Iris pigment epithelial cell (primary cell): ENCODE measurements at regions not wholly inside any gene's neighbourhood (a gene's known extent, or its start where the extent isn't known, plus 50 kb on each side); places are given as distances from the start of the nearest gene placed in this dataset.
A peak's percentile ranks its signal among the peaks of the same experiment; 100 is the strongest.

Source experiments
- DNase-seq: peaks from one replicate; pipeline ENCODE4 v3.0.0-alpha.2; 2011; ENCODE audit warnings: low read depth

DNA sequence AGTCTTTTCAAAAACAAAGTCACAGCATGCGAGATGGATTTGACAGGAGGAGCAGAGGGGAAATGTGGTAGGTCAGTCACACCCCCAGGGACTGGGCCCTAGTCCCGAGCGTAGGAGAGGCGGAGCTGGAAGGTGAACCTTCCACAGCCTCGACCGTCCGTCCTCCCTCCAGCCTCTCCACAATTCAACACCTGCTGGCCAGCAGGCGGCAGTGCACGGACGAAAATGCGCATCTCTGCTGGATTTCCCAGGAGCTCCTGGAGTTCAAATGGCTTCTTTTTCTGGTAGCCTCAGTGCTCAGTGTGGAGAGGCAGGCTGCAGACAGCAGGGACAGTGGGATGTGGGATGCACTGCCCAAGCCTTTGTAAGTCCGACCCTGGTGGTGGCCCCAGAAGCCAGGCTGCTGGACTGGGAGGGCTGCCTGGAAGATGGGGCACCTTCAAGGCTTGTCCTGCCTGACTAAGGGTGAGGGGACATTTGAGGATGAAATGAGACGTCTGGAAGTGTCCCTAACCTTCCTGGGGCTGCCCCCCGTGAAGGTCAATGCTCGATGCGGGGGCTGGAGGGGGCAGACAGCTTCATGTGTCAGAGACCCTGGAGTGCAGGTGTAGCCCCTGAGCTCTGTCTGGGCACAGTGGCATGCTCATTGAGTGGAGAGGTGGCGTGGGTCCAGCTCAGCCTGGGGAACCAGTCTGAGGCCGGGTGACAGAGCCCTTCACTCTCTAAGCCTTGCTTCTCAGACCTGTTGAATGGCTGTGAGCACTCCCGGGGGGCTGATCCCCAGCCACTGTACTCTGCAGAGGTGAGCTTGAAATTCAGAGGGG, 189.5 kb downstream of the TFCP2L1 start:
- DNase-seq, result peak; percentile 77

DNA sequence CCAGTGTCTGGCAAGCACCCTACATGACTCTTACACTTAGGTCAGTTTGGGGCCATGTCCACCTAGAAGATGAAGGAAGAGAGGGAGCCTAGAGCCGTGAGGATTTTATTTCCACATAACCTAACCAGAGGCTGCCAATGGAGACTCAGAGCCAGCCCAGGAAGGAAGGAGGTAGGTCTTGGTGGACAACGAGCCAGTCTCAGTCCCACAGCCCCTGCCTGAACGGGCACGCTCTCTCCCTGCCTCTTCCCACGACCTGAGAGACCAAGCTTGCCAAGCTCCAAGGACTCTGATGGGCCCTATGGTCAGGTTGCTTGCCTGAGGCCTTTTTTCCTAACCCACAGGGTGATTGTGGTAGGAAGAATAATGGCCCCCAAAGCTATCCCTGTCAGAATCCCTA, 188.4 kb downstream of the TFCP2L1 start:
- no peak for DNase-seq

DNA sequence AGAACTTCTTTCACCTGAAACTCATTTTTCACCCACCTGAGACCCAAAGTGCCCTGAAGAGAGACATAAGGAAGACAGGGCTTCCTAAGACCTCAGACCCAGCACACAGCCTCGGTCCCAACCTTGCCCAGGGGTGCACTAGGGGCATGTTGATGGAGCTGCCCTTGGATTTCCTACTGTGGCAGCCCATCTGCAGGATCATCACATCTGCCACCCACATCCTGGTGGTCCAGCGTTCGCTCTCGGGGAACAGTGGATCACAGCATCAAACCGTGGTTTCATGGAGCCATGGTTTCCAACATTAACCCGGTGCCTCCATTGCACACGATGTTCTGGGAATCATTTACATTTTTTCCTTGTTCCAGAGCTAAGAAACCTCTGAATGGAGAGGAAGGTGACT, 186.4 kb downstream of the TFCP2L1 start:
- no peak for DNase-seq

DNA sequence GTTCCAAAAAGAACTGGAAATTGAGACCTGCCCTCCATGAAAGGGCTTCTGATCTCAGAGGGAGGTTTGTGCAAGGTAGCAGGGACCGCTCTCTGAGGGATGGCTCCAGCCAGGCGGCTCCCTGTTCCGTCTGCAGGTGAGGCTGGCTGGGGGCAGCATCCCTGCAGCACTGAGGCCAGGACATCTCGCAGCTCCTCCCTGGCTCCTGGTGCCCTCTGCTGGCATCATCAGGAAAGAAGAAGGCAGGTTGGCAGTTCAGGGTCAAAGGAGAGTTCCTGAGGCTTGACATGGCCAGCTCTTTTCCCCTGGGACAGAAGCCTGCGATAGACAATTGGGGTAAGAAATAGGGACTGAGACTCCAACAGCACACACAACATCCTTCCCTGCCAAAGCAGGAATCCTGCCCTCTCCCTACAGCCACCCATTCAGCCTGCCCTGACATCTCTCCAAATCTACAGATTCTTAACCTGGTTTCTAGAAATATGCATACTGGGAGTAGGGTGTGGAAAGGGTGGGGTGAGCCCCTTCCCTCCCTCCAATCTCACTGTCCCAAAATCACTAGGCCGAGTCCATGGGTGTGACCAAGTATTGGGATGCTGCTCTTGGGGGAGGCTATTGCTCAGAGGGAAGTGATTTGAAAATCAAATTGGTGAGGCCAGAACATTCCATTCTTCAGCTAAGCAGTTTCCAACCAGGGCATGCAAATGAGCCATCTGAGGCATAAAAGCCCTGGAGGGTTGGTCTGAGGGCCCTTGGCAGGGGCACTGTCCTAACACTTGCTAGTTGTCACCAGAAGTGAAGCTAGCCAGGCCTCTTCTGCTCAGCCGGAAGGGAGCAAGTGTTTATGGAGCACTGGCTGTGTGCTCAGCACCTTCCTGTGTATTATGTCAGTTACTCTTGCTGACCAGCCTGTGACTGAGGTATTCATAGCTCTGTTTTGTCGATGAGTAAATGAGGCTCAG, 185.4 kb downstream of the TFCP2L1 start:
- no peak for DNase-seq

DNA sequence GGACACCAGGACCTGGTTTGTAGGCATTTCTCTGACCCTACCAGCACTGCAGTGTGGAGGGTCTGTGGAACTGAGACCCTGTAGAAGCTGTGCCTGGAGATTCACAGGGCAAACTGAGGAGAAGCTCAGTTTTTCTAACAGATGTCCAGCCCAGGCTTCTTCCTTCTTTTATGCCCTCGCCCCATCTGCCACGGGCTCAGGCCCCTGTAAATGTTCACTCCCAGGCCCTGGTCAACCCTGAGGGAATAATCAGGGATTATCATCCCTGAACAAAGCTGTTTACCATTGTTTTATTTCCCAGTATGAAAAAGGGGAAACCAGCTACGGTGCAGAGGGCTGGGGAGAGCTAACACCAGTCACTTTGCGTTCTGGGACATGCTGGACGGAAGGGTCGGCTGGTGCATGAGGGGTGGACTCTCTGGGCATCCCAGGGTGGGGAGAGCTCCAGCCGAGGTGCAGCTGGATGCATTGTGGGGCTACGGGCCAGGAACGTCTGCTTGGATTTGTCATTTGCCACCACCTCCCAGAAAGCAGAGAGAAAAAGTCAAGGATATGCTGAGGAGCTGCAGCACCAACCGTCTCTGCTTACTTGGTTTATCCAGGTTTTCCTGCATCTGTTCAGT, 183.8 kb downstream of the TFCP2L1 start:
- DNase-seq, result no peak

DNA sequence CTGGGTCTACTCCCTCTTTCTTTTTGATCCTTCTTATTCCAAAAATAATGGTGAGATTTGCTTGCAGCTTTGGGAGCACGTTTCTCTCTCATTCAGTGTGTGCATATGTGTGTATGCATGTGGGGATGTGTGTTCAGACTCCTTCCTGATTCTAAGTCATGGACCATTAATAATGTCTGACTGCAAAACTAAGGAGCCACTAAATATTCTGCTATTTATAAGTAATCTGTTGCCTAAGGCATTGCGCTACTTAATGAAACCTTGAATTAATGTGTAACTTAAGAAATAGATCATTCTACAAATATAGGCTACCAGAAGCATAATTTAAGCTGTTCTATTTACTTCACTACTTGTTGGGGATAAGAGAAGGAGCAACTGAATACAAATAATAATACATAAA, 182.1 kb downstream of the TFCP2L1 start:
- no peak for DNase-seq

DNA sequence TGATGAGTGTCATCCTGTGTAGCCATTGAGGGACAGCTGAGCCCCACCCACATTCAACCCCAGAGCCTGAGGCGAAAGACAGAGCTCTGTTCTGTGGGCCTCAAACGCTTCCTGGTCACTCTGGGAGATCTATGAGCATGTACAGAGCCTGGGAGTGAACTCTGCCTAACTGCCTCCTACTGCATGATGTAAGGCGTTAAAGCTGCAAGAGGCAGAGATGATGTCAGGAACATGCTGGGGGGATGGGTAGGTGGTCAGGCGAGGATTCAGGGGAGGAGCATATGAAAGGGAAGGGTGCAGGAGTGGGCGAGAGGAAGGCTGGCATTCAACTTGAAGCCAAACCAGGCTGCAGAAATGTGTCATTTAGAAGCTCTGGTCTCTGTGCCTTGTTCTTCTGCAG, 181.0 kb downstream of the TFCP2L1 start:
- no peak for DNase-seq

DNA sequence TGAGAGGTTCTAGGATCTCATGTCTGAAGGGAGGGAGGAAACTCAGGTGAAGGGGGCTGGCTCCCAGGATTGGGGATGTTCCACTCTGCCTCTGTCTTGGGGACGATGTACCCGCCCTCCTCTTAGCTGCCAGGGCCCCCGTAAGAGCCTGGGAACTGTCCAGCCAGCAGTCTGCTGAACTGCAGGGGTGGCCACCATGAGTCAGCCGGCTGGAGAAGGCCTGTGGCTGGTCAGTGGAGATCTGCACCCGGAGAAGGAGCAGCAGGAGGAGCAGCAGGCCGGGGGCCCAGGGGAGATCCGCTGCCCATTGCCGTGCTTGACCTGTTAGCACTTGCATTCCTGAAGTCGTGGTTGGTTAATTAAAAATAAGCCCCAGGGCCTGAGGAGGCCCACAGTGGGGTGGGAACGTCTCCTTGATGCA, 180.3 kb downstream of the TFCP2L1 start:
- peak; percentile 38 for DNase-seq

DNA sequence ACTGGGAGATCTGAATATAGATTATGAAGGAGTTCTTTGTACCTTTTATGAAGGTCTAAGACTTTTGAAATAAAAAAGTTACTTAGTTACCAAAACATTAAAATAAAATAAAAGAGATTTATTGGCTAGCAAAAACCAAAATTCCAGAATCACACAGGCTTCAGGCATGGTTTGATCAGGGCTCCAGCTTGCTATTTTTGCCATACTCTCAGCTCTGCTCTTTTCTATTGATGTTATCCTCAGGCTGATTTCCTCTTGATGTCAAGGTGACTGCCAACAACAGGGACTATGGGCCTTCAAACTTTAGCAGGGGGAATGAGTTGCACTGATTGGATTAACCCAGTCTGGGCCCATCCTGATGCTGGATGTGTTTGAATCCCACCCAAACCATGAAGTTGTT, 174.1 kb downstream of the TFCP2L1 start:
- DNase-seq, result no peak

DNA sequence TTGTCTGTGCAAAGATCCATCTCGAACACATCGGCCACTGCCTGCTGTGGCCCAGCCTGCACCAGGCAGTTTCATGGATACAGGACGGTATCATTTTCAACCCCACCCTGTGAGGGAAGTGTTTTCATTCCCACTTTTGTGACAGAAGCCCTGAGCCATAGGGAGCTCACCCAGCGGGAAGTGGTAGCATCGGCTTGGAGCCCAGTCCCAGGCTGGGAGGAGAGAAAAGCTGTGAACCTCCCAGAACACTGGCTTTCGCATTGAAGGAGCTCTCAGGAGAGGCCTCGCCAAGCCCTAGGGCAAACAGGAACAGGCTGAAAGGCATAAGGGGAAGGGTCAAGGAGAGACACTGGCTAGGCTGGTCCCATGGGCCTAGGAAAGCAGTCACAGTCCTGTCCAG, 166.1 kb downstream of the TFCP2L1 start:
- DNase-seq, result no peak

DNA sequence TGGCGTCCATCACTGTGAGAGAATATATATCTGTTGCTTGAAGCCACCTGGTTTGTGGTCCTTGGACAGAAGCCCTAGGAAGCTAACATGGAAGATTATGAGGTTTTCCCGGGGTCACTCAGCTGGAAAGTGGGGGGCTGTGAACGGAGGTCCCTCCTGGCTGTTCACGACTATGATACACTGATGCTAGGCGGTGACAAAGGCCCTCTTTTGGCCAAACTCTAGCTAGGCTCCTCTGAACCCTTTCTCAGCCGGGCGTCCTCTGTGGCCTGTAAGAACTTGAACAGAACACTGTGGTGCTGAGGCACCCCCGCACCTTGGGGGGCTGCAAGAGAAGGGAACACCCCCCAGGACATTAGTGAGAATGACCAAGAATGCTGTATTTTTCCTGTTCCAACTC, 164.6 kb downstream of the TFCP2L1 start:
- no peak for DNase-seq

DNA sequence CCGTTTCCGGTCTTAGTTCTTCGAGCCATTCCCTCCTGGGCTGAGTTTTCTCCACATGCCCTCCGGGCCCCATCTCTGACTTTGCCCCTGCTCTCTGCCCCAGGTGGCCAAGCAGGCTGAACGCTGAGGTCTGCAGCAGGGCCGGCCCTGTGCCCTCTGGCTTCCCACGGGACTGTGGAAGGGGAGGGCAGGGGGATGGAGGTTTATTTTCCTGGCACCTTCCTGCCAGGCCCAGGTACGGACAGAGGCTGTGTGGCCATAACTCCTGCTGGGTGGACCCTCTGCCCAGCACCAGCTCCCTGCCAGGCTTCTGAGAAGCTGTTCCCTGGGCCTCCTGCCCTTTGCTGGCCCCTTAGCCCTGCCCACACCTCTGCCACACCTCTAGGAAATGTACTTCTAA, 164.0 kb downstream of the TFCP2L1 start:
- DNase-seq, result no peak

DNA sequence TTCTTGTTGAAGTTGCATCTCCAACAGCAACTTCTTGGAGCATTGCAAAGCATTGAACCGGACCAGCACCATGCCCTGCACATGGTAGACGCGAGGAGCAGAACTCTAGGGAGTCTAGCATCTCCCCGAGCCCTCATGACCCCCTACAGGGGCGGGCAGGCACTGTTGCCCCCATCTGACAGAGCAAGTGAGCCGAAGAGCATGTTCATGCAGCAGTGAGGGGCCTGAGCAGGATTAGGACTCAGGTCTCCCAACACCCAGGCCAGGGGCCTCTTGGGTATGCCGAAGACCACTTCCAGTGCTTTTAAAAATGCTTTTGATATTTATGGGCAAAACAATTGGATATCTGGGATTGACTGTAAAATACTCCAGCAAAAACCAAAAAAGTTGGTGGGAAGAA, 163.3 kb downstream of the TFCP2L1 start:
- DNase-seq, result no peak

DNA sequence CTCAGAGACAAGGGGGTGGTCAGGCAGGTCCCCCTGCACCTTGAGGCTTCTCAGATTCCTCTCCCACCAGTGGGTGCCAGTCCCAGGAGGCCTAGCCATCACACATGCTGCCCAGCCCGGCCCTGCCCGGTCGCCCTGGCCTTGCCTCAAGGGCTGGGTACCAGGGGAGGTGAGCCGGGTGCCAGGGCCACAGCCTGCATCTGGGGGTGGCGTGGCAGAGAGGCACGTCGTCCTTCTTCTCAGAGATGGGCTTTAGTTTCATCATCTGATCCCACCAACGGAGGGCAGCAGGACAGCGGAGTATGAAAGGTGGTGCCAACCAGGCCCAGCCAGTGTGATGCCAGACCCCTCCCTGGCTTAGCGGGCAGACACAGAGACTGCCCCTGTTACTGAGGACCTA, 161.7 kb downstream of the TFCP2L1 start:
- no peak for DNase-seq

DNA sequence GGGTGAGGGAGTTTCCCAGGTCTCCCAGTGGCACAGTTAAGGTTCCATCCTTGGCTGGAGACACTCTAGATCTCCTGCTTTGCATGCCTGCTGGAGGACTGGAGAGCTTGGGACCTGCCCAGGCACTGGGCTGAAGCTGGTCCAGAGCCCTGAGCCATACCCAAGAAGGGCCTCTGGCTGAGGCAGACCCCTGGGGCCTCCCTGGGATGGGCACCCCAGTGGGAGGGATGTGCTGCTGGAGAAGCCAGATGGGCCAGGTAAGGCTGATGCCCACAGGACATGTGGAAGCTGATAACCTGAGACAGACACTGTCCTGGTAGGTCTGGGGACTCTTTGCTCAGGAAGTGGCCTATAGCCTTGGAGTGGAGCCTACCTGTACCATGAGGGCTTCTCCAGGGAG, 160.7 kb downstream of the TFCP2L1 start:
- DNase-seq, result no peak

DNA sequence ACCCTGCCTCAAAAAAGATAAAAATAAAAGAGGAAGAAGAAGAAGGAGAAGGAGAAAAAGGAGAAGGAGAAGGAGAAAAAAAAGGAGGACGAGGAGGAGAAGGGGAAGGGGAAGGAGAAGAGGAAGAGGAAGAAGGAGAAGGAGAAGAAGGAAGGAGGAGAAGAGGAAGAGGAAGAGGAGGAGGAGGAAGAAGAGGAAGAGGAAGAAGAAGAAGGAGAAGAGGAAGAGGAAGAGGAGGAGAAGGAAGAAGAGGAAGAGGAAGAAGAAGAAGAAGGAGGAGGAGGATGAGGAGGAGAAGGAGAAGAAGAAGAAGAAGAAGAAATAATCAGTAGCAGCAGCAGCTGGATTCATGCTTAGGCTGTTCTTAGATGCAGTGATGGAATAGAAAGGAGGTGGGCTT, 159.7 kb downstream of the TFCP2L1 start:
- DNase-seq, result no peak

DNA sequence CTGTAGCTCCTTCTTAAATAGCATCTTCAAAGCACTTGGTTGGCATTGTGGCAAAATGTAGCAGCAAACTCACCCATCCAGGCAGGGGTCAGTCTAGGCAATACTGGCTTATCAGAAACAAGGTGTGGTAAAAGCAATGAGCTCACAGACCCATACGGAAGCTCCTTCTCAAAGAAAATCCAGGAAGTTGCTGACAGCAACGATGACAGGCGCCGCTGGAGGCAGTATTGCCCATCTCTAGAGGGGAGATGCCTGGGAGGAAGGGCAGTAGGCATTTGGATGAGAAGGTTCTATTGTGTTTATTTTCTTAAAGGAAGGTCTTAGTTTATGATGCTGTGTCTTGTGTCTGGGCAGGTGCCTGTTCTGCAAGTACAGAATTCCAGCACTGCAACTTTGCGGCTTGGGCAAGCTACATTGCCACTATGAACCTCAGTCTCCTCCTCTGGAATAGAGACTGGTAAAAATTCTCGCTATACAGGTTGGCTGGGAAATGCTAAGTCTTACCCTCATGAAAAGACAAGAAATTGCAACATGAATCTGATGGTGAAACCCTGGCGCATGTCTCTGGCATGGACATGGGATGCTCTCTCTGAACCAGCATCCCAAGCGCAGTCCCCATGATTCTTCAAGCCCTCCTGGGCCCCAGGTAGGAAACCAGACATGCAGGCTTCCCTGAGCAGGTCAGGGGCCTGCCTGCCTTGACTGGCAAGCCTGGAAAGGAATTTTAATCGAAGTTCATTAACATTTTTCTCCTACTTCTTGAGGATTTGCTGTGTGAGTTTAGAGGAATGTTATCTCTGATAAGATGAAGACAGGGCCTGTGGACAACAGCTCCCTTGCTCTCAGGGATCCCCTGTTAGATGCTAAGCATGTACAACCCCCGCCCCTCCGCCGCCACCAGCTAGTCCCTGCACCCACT, 156.0 kb downstream of the TFCP2L1 start:
- peak; percentile 34 for DNase-seq

DNA sequence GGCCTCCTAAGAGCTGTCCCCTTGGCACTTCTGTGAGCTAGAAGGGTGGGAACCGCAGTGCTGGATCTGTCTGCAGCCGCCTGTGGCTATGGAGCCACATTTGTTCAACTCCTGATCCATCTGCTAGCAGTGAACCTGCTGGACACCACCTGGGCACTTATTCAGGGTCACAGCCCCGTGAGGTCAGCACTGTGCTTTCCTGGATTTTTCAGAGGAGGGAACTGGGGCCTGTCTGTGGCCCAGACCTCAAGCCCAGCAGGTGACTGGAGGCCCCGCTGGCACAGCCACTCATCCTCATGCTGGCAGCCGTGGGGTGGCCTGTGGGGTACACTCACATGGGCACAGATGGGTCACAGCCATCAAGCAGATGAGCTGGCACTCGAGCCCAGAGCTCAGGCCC, 155.3 kb downstream of the TFCP2L1 start:
- DNase-seq, result no peak

DNA sequence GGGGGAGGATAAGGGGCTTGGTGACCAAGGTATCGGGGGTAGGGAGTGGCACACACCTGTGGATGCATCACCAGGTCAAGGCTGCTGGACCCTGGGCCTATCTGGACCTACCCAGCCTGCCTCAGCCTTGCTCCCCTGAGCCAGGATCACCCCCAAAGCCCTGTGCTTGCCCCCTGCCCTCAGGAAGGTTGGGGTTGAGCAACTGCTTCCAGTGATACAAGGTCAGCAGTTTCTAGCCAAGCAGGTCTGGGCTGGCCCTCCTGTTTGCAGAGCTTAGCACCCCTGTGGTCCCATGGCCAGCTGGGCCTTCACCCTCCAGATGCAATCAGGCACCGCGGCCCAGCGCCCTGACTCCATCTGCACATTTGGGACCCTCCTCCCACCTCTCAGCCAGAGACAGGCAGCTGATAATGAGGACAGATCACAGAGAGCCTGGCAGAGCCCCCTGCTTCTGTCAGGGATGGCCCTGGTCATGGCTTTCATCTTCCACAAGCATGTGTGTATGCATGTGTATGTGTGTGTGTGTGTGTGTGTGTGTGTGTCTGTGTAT, 154.6 kb downstream of the TFCP2L1 start:
- no peak for DNase-seq

DNA sequence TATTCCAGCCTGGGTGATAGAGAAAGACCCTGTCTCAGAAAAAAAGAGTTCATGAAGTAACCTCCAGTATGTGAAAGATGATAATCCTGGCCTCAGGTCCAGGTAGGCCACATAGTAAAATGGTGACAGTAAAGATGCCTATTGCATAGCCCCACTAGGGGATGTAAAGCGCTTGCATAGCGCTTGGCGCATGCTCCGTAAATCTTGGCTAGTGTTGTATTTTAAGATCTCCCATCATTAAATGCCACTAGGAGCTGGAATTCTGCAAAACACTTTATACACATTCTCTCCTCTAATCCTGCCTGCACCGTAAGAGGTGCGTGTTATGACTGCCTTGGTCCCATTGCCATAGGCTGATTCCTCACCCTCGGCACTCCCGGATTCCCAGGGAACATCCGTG, 153.6 kb downstream of the TFCP2L1 start:
- no peak for DNase-seq

DNA sequence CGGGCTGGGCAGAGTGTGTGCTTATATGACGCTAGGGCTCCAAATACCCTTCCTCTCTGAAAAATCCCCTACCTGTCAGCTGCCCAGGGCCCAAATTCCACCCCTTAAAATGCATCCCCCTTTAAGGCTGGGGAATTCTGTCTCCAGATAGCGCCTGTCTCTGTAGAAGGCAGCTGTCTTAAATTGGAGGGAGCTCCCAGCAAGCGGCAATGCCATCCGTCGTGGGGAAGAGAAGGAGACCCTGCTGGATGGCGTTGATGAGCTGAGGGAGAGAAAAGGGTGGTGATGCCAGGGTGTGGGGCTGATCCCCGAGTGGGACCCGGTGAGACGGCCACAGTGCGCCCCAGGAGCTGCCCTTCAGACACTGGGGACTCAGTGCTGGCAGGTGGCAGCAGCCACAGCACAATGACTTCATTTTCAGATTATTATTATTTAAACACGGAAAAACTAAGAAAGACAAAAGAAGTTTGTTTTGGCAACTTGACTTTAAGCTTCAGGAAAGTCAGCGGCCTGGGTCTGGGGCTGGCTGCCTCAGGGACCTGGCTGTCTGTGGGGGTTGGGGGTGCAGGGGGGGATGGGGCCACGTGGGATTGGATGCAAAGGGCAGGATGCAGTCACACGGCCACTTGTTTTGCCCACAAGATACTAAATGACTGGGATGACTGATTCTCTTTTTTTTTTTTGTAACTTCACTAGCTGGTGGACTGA, 152.8 kb downstream of the TFCP2L1 start:
- no peak for DNase-seq
